Trophoblast cell (in vitro differentiated cells and primary cell): ENCODE measurements at regions not wholly inside any gene's neighbourhood (a gene's known extent, or its start where the extent isn't known, plus 50 kb on each side); places are given as distances from the start of the nearest gene placed in this dataset.

ENCODE experiments used
- DNase-seq, 2 donors: peaks; one replicate each; pipeline ENCODE4 v3.0.0-alpha.2; 2016
- H2AFZ ChIP-seq: 2 replicates; pipeline ENCODE4 v1.6.1; 2013; ENCODE audit warnings: low read length, moderate library complexity, mild to moderate bottlenecking; ENCODE audit not compliant: insufficient read depth, poor library complexity
- H2AK5ac ChIP-seq: 2 replicates; pipeline ENCODE4 v1.6.1; 2013; ENCODE audit warnings: mild to moderate bottlenecking, low read length
- H2BK120ac ChIP-seq: 2 replicates; pipeline ENCODE4 v1.6.1; 2013; ENCODE audit warnings: low read length, mild to moderate bottlenecking, moderate library complexity; ENCODE audit not compliant: insufficient read depth, poor library complexity
- H2BK12ac ChIP-seq: 2 replicates; pipeline ENCODE4 v1.6.1; 2013; ENCODE audit warnings: mild to moderate bottlenecking, low read length, moderate library complexity
- H2BK5ac ChIP-seq: 2 replicates; pipeline ENCODE4 v1.6.1; 2013; ENCODE audit warnings: low read length, low read depth, moderate library complexity, mild to moderate bottlenecking; ENCODE audit not compliant: poor library complexity
- H3K14ac ChIP-seq: 2 replicates; pipeline ENCODE4 v1.6.1; 2013; ENCODE audit warnings: mild to moderate bottlenecking, low read length
- H3K18ac ChIP-seq: 2 replicates; pipeline ENCODE4 v1.6.1; 2013; ENCODE audit warnings: mild to moderate bottlenecking, low read length
- H3K23ac ChIP-seq: 2 replicates; pipeline ENCODE4 v1.6.1; 2013; ENCODE audit warnings: low read length
- H3K27ac ChIP-seq: 2 replicates; pipeline ENCODE4 v1.5.1; 2013; ENCODE audit warnings: low read depth, mild to moderate bottlenecking, inconsistent platforms, low read length, moderate library complexity
- H3K27me3 ChIP-seq: 2 replicates; pipeline ENCODE4 v1.6.1; 2013; ENCODE audit warnings: inconsistent platforms, mild to moderate bottlenecking, low read length, moderate library complexity; ENCODE audit not compliant: insufficient read depth
- H3K36me3 ChIP-seq, 2 experiments: 1 replicate in 1 of 2; 2 replicates in 1 of 2; pipeline ENCODE4 v1.6.1; 2013; ENCODE audit warnings: low read length in 2 of 2, mild to moderate bottlenecking in 2 of 2, moderate library complexity in 1 of 2; ENCODE audit not compliant: insufficient read depth in 2 of 2, control insufficient read depth in 1 of 2
- H3K4ac ChIP-seq: 2 replicates; pipeline ENCODE4 v1.6.1; 2013; ENCODE audit warnings: low read depth, mild to moderate bottlenecking, low read length, moderate library complexity
- H3K4me1 ChIP-seq, 2 experiments: 1 replicate in 1 of 2; 2 replicates in 1 of 2; pipeline ENCODE4 v1.6.1; 2013; ENCODE audit warnings: low read length in 2 of 2, mild to moderate bottlenecking in 2 of 2, moderate library complexity in 1 of 2; ENCODE audit not compliant: insufficient read depth in 2 of 2, control insufficient read depth in 1 of 2
- H3K4me2 ChIP-seq: 2 replicates; pipeline ENCODE4 v1.6.1; 2013; ENCODE audit warnings: inconsistent platforms, mild to moderate bottlenecking, low read length, moderate library complexity
- H3K4me3 ChIP-seq: 2 replicates; pipeline ENCODE4 v1.5.1; 2013; ENCODE audit warnings: mild to moderate bottlenecking, low read depth, low read length, inconsistent platforms
- H3K79me1 ChIP-seq: one replicate; pipeline ENCODE4 v1.6.1; 2013; ENCODE audit warnings: low read length
- H3K79me2 ChIP-seq: 2 replicates; pipeline ENCODE4 v1.6.1; 2013; ENCODE audit warnings: low read length, mild to moderate bottlenecking; ENCODE audit not compliant: control insufficient read depth, insufficient read depth, poor library complexity
- H3K9ac ChIP-seq: 2 replicates; pipeline ENCODE4 v1.6.1; 2013; ENCODE audit warnings: mild to moderate bottlenecking, low read length
- H3K9me3 ChIP-seq: 2 replicates; pipeline ENCODE4 v1.6.1; 2013; ENCODE audit warnings: low read depth, mild to moderate bottlenecking, control low read depth, inconsistent platforms, low read length; ENCODE audit not compliant: insufficient read depth
- H4K12ac ChIP-seq: 2 replicates; pipeline ENCODE4 v1.6.1; 2013; ENCODE audit warnings: low read depth, mild to moderate bottlenecking, low read length, moderate library complexity
- H4K8ac ChIP-seq: 2 replicates; pipeline ENCODE4 v1.6.1; 2013; ENCODE audit warnings: low read depth, mild to moderate bottlenecking, low read length, moderate library complexity
- H4K91ac ChIP-seq: one replicate; pipeline ENCODE4 v1.6.1; 2013; ENCODE audit warnings: low read depth, mild to moderate bottlenecking, low read length, moderate library complexity
- WGBS: extraction: QIAGEN DNeasy Blood & Tissue Kit; methylation state at CpG from one replicate; pipeline ENCODE4 v1.1.7; 2013; ENCODE audit warnings: missing lambda C conversion rate; ENCODE audit not compliant: insufficient read length, insufficient coverage; ENCODE audit errors: extremely low coverage; 5-methylcytosine and 5-hydroxymethylcytosine counted together

DNA sequence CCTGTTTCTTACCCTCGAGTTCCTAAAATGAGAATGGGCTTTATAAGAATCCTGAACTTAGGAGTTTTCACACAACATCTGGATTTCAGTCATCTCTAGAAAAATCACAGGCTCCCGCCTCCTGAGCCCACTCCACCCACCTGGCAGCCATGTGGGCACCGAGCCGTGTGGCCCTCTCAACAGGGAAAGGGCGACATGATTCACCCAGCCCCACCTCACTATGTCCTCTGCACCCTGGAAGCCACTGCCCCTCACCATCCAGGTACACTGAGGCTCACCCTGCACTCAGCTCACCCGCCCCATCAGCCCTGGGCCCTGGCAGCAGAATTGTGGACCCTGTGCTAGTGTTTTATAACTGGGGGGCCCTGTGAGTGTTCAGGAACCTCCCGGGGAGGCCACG is 101.5 kb downstream of the SHANK2 start:
- Histone ChIP-seq H3K14ac (no peak overlapping the region), H3K9me3 (no peaks in the 10 kb centered on the region), H4K91ac (no peak overlapping the region), H2AK5ac (no peak overlapping the region), H4K8ac (no peak overlapping the region), H3K79me2 (no peaks in the 10 kb centered on the region), H2BK120ac (no peak overlapping the region), H2BK12ac (no peak overlapping the region), H4K12ac (no peak overlapping the region), H3K27ac (no peak overlapping the region), H3K4me2 (no peak overlapping the region), H3K23ac (no peak overlapping the region), H3K9ac (no peak overlapping the region), H3K27me3 (no peaks in the 10 kb centered on the region), H2BK5ac (no peak overlapping the region), H3K4ac (no peak overlapping the region), H3K4me3 (no peak overlapping the region), H3K18ac (peak overlapping the region; percentile 42), H3K79me1 (no peaks in the 10 kb centered on the region), H3K4me1 (peaks cover 4 to 5% of the 10 kb centered on the region in 2 experiments), H2AFZ (no peak overlapping the region), H3K36me3 (peaks cover 0 to 8% of the 10 kb centered on the region in 2 experiments)
- DNase-seq = no peak
- no CpG with 5 or more reads among the region's 8 CpGs for WGBS

DNA sequence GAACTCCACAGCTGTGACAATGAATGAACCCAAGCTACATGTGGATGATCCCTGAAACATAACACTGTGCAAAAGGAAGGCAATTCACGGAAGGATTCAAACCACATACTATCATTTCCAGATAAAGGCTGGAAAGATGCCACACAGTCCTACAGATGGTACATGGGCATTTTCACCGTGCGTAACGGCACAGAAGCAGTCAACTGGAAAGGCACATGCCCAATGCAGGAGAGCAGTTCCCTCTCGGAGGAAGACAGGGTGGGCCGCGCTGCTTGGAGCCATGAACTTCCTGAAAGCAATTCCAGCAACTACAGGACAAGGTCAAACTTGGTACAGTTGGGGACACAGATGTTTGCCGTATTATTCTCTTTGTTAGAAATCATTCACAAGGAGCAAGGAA is 103.7 kb downstream of the SHANK2 start:
- no peak overlapping the region for H2AFZ ChIP-seq
- no peak overlapping the region for H4K12ac ChIP-seq
- peaks cover 4 to 6% of the 10 kb centered on the region in 2 experiments for H3K4me1 ChIP-seq
- H4K8ac ChIP-seq = no peak overlapping the region
- H2BK5ac ChIP-seq = no peak overlapping the region
- H2BK120ac ChIP-seq = no peak overlapping the region
- no peak overlapping the region for H3K27ac ChIP-seq
- no peak overlapping the region for H3K4ac ChIP-seq
- no peak for DNase-seq
- no peaks in the 10 kb centered on the region for H3K9me3 ChIP-seq
- H4K91ac ChIP-seq = no peak overlapping the region
- H3K14ac ChIP-seq = no peak overlapping the region
- H3K4me3 ChIP-seq = no peak overlapping the region
- H3K27me3 ChIP-seq = no peaks in the 10 kb centered on the region
- no peaks in the 10 kb centered on the region for H3K79me2 ChIP-seq
- H2AK5ac ChIP-seq = no peak overlapping the region
- peaks cover 0 to 10% of the 10 kb centered on the region in 2 experiments for H3K36me3 ChIP-seq
- H3K79me1 ChIP-seq = no peaks in the 10 kb centered on the region
- H3K9ac ChIP-seq = no peak overlapping the region
- H2BK12ac ChIP-seq = no peak overlapping the region
- no peak overlapping the region for H3K4me2 ChIP-seq
- H3K18ac ChIP-seq = no peak overlapping the region
- WGBS = no CpG with 5 or more reads among the region's 8 CpGs
- H3K23ac ChIP-seq = no peak overlapping the region

DNA sequence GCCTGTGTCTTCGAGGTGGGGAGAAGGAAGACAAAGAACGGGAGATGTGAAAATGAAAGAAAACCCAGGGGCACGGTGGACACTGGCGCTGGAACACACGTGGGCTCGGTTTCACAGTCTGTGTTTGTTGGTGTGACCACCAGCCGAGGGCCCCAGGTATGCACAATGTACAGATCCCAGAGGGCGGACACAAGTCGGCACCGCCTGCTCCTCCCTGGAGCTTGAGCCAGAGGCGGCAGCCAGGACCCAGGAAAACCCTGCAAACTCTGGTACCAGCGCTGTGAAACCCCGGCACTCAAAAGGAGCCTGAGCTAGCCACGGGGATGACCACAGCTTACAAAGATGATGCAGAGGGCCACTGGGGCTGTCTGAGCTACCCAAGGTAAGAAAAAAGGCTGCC is 105.0 kb downstream of the SHANK2 start:
- H3K27ac ChIP-seq = no peak overlapping the region
- no peak overlapping the region for H3K4me3 ChIP-seq
- no peaks in the 10 kb centered on the region for H3K79me1 ChIP-seq
- H3K9me3 ChIP-seq = no peaks in the 10 kb centered on the region
- no peak overlapping the region for H3K4me2 ChIP-seq
- H2AFZ ChIP-seq = no peak overlapping the region
- no peak overlapping the region for H3K23ac ChIP-seq
- H2BK5ac ChIP-seq = no peak overlapping the region
- no peak overlapping the region for H3K9ac ChIP-seq
- DNase-seq = no peak
- H3K4me1 ChIP-seq = peaks cover under 1 to 2% of the 10 kb centered on the region in 2 experiments
- H3K14ac ChIP-seq = no peak overlapping the region
- no peaks in the 10 kb centered on the region for H3K79me2 ChIP-seq
- no peak overlapping the region for H4K91ac ChIP-seq
- H3K18ac ChIP-seq = no peak overlapping the region
- H2BK12ac ChIP-seq = no peak overlapping the region
- H4K12ac ChIP-seq = no peak overlapping the region
- no peak overlapping the region for H3K4ac ChIP-seq
- H3K36me3 ChIP-seq = peaks cover 0 to 10% of the 10 kb centered on the region in 2 experiments
- H2BK120ac ChIP-seq = no peak overlapping the region
- no peak overlapping the region for H4K8ac ChIP-seq
- no peaks in the 10 kb centered on the region for H3K27me3 ChIP-seq
- WGBS = no CpG with 5 or more reads among the region's 14 CpGs
- H2AK5ac ChIP-seq = no peak overlapping the region

DNA sequence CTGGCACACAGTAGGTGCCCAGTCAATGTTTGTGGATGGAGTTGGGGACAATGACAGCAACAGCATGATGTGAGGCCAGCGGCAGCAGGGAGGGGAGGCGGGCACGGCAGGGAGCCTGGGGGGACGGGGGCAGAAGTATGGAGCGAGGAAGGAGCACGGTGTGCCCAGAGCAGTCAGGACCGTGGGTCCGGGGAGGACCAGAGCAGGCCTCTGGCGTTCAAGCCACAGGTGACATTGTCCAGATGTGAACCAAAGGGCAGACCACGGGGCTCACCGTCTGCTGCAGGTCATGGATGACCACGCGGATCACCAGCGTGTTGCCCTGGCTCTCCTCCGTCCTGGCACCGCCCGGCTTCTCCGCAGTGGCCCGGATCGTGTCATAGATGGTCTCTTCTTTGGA is 105.5 kb downstream of the SHANK2 start:
- no peak overlapping the region for H4K8ac ChIP-seq
- no peak overlapping the region for H4K12ac ChIP-seq
- no peak overlapping the region for H3K4ac ChIP-seq
- H2BK120ac ChIP-seq = no peak overlapping the region
- DNase-seq = no peak
- H3K14ac ChIP-seq = no peak overlapping the region
- H3K36me3 ChIP-seq = peaks cover 0 to 10% of the 10 kb centered on the region in 2 experiments
- no peaks in the 10 kb centered on the region for H3K79me2 ChIP-seq
- WGBS = no CpG with 5 or more reads among the region's 20 CpGs
- H2BK5ac ChIP-seq = no peak overlapping the region
- no peak overlapping the region for H2AK5ac ChIP-seq
- no peaks in the 10 kb centered on the region for H3K9me3 ChIP-seq
- no peak overlapping the region for H2BK12ac ChIP-seq
- no peaks in the 10 kb centered on the region for H3K27me3 ChIP-seq
- no peak overlapping the region for H3K9ac ChIP-seq
- H4K91ac ChIP-seq = no peak overlapping the region
- no peak overlapping the region for H3K27ac ChIP-seq
- H3K4me1 ChIP-seq = peaks cover 0 to 2% of the 10 kb centered on the region in 2 experiments
- H3K79me1 ChIP-seq = no peaks in the 10 kb centered on the region
- no peak overlapping the region for H3K18ac ChIP-seq
- no peak overlapping the region for H2AFZ ChIP-seq
- H3K4me3 ChIP-seq = no peak overlapping the region
- no peak overlapping the region for H3K4me2 ChIP-seq
- no peak overlapping the region for H3K23ac ChIP-seq
